NCI-H187 (cell line): ENCODE measurements at regions not wholly inside any gene's neighbourhood (a gene's known extent, or its start where the extent isn't known, plus 50 kb on each side); places are given as distances from the start of the nearest gene placed in this dataset.

ENCODE experiments used
- DNase-seq, 2 experiments: peaks; one replicate each; lab custom pipeline; 2025; lab: John Stamatoyannopoulos, UW

DNA sequence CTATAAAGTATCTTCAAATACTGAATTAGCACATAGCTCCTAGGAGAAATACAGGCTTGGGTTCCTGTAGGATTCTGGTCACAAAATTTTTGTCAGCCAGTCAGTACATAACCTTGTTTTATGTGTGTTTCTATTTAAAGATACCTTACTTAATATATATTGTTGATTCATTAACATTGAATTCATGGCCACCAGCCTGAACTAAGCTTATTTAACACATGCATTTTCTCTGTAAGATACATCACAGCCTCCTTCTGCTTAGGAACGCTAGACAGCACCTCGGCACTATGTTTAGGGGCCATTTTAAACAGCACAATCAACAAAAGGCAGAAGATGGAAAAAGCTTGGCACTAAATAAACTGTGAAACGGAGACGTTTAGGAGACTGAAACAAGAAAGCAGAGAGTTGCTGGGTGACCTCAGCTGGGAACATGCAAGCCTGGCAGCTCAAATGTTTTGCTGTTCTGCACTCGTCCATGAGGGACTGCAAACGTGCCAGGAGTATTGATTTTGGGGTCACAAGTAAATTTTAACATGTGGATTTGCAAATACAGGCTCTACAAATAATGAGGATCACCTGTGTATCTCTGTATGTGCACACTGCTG, 432.2 kb upstream of the TPM1 start:
- no peak for DNase-seq

- no peak for DNase-seq
These were observed 431.5 kb upstream of the TPM1 start for GRCh38 chr15:62611002-62611401.

DNA sequence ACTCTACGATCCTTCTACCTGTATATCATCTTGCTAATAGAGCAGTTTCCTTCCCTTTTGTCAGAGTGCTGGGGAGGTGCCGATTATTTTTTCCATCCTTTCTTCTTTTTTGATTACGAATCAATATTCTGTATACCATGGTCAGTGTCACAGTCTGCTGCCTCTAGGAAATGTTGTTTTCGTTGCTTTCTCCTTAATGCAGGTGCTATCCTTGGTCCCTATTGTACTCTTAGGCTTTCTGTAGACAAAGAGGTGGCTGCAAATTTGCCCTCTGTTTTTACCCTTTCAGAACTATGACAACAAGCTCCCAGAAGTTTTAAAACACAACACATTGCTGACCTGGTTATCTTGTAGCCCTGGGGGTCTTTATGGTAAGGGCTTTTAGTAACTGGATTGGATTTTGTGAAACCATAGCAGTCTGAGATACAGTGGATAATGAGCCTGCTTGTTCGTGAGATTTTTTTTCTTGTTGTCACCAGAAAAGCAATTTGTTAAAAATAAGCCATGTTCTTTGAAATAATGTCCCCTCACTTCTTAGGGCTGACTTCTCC, 430.3 kb upstream of the TPM1 start:
- no peak for DNase-seq

- no peak for DNase-seq
These were observed 429.8 kb upstream of the TPM1 start for GRCh38 chr15:62612771-62613170.

- DNase-seq = no peak
These were observed 425.8 kb upstream of the TPM1 start for GRCh38 chr15:62616746-62617145.

DNA sequence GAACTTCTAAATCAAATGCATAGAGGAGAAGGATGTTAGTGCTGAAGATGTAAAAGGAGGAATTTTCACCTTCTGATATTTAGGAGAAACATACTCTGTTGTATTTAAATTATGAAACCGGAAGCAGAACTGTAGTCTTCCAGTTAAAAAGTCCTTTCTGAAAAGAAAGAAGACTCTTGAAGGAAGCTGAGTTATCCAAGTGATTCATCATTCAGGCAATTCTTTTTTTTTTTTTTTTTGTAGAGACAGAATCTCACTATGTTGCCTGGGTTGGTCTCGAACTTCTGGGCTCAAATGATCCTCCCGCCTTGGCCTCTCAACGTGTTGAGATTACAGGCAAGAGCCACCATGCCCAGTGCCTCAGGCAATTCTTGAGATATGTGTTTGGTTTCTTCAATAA, 424.8 kb upstream of the TPM1 start:
- DNase-seq = no peak

GRCh38 chr15:62618432-62618831, 424.1 kb upstream of the TPM1 start:
- DNase-seq = no peak

DNA sequence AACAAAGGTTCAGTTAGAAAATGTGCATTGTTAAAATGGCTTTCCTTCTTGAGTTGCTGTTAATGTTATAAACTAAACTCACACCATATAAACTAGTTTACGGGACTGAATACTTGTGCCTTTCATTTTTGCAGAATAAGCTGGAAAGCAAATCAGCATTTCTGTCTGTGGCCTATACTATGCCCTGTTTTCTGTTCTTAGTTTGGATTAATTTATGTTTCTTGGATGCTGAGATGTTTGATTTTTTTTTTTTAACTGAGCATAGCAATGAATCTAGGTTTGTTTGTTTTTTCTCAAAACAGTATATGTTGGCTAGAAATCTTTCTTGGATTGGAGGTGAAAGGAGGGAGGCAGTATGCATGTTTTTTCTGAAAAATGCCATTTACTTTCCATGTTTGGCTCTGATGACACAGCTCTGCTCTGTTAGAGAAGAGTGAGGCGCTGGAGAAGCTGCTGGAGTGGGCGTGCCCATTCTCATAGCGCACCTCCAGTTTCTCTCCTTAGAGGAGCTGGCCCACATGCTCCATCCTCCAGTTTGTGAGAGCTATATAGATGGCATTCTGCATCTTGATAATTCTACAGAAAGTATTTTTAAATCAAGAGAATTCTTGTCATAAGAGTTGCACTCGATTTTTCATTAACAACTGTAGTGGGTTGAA, 423.6 kb upstream of the TPM1 start:
- no peak for DNase-seq

DNA sequence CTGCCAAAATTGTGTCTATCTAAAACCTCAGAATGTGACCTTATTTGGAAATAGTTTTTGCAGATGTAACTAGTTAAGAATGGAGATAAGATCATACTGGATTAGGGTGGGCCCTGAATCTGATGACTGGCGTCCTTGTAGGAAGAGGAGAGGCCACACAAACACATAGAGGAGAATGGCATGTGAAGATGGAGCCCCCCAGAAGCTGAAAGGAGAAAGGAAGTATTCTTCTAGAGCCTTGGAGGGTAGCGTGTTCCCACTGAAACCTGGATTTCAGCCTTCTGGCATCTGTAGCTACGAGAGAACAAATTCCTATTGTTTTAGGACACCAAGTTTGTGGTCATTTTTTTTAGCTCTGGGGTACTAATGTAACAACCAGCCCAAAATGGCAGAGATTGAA, 423.0 kb upstream of the TPM1 start:
- no peak for DNase-seq

GRCh38 chr15:62622775-62623174, 419.8 kb upstream of the TPM1 start:
- no peak for DNase-seq

DNA sequence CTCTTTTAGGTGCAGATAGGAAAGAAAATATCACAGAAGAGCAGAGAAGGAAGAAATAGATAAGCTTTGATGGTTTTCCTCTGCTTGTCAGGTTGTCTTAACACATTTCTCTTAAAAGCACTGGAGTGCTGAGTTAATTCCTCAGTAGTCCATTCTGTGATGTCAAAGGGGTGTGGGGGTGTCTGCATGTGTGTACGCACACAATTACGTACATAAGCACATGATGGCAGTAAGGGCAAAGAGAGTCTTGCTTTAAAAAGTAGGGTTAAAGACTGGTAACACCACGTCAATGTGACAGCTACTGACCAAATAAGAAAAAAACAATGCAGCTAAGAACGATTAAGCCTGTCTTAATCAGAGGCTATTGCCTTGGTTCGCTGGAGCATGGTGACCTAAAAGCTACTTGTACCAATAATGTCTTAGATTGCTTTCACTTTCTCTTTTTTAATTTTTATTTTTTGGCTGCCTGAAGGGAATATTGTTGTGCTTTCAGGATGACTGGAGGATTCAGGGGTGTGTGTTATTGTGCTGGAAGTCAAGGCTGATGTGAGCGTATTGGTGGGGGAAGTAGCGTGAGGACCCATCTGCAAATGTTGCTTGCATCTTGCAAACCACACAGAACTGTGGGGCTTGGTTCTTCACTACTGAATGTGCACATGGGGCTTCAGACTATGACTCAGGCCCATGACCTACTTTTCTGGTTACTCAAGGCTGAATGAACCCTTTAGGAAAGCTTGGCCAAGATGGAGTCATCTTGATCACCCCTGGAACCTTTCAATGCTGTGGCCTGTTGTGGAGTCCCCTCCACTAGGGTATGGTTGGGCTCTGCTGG, 417.8 kb upstream of the TPM1 start:
- DNase-seq = no peak

DNA sequence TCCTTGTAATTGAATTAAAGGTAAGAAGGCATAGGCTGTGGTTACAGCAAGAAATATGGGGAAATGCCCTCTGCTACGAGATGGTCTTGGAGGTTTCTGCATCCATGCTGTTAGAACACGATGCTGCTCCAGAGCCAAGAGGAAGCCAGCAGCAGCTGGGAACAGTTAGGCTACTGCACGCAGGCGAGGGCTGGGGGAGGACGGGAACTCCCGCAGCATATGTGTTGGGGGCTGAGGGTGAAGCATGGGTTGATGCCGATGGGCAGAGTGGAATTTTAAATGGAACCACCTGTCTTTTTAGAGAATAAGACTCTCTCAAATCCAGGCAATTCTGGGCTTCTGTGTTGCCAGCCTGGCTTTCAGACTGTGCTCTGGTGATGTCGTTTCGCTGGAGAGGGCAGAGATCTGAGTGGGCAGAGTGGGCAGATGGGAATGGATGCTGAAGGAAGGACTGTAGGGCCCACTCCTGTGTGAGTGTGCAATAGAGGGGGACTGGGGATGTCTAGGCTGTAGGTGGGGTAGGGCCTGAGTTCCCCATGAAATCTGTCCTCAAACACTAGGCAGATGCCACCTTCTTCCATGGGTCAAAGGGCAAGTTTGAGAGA, 417.0 kb upstream of the TPM1 start:
- DNase-seq = no peak

- no peak for DNase-seq
These were observed 415.6 kb upstream of the TPM1 start for GRCh38 chr15:62626903-62627302.

GRCh38 chr15:62631076-62631724, 411.3 kb upstream of the TPM1 start:
- no peak for DNase-seq

DNA sequence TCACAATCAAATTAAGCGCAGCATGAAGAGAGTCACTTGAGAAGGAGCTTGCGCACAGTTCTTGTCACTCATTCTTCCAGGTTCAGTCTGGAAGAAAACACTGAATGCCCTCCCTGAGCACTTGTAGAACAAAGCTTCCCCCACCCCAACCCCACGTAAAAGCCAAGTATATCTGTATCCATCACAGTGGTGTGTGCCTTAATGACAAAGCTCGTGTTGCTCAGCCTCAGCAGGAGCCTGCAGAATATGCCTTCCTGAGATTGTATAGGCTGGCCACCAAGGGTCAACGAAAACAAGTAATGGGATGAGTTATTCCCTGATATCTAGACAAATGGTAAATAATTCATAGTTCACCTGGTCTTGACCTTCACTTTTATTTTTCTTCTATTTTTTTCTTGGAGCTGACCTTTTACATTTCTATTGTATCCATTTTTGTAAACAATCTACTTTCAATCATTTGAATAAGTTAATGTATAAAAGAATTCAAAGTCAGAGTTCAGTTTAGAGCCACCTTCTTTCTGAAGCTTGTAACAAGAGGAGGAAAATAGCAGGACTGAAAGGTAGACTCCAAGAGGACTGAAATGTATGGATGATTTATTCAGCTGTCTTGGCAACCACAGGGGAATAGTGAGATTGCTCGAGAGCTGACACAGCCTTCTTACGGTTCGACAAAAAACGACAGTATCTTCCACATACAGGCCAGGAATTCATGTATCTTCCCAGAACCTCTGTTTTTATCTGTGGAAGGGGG, 405.5 kb upstream of the TPM1 start:
- DNase-seq = no peak

- no peak for DNase-seq
These were observed 405.0 kb upstream of the TPM1 start for GRCh38 chr15:62637574-62637897.

DNA sequence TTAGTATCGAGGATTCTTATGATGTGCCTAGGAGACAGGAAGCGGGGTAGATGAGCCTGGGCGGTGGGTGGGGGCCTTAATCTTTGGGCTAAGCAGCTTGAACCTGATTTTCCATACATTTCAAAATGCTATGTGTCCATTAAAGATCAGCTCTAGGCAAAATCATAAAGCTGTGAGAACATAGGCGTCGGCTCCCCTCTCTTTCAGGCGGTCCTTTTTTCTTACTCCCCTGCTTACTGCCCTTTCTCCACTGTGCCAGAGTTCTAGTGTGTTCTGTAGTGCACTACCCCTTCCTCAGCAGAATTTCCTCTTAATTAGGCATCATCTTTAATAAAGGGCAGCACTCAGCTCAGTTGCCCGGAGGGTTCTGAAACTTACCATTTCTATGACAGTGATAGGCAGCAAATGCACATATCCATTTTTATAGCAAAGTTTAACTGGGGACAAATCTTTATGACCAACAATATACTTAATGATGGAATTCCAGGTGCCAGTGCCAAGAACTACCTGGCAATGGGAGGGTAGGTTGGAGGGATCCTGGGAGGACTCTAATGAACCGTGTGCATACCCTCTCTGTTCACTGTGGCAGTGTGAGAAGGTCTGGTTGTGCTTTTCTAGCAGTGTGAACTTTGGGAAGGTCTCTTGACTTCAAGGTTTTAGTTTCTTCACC, 404.5 kb upstream of the TPM1 start:
- no peak for DNase-seq

DNA sequence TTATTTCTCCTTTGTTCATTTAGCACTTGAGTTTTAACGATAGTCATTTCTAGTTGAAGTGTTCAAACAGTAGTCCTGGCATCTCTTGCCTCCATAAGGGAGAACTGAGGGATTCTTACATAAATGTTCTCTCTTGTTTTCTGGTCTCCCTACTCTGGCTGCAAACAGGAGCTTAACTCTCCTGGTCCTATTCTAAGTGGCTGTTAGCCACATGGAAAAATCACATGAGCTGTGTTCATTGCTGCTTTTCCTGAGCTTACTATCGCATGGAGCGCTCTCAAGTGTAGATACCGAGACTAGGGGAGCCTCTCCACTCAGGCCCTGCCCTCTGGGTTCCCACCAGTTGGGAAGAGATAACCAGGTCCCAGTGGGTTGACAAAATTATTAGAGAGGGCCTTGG, 403.1 kb upstream of the TPM1 start:
- no peak for DNase-seq

DNA sequence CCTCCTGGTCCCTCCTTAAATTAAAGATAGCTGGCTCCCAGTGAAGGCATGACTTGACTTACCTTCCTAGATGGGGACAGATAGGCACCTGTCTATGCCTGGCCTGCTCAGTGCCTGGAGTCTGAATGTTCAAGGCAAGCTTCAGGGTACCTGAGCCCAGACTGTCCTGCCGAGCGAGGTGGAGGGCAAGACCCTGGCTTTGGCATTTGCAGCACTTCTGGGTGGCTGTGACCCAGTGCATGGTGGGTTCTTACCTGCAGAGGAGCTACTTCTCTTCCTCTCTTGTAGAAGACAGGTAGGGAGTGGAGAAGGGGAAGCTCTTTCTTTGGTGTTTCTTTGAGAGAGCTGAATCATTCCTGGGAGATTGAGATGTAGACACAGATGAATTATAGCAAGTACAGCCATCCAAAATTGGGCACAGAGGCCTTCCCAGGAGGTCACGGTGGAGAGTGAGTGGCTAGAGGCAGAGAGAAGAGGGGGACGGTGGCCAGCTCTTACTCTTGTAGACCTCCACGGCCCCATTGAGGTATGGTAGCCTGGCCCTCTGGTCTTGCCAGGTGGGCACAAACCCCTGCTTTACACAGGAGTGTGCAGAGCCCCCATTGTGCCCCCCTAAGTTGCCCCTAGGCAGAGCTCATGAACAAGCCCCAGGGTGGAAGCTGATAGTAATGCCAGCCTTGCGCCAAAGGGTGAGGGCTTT, 402.5 kb upstream of the TPM1 start:
- DNase-seq = no peak

DNA sequence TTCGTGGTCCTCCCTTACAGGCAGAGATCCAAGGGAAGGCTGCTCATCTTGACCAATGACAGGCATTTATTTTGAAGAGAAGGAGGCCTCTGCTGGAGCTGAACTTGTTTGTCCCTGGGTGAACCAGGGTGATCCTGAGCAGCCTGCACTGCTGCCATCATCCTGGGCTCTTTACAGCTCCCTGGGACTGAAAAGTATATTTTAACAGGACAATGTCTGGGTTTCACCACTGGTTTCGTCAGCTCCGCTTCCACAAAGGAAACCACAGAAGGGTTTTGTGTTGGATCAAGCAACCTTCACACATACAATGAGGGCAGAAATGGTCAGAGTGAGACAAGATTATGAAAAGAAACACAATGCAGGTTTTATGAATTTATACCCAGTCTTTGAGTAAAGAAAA, 400.7 kb upstream of the TPM1 start:
- DNase-seq = no peak
